Hematopoietic multipotent progenitor cell treated with erythropoietin and hydrocortisone succinate and interleukin-3 and kit ligand, for 4 days (in vitro differentiated cells): ENCODE measurements at regions not wholly inside any gene's neighbourhood (a gene's known extent, or its start where the extent isn't known, plus 50 kb on each side); places are given as distances from the start of the nearest gene placed in this dataset.
"Not testable (repeated sequence)": the region's sequence is repeated elsewhere in the genome, so short reads cannot be mapped to it uniquely, and the experiment has no call there.

Experiments used
- DNase-seq: peaks from one replicate; pipeline ENCODE4 v3.0.0-alpha.2; 2015

- DNase-seq: no peak
Measured at GRCh38 chr2:83859553-83859952, 599.5 kb downstream of the SUCLG1 start.

DNA sequence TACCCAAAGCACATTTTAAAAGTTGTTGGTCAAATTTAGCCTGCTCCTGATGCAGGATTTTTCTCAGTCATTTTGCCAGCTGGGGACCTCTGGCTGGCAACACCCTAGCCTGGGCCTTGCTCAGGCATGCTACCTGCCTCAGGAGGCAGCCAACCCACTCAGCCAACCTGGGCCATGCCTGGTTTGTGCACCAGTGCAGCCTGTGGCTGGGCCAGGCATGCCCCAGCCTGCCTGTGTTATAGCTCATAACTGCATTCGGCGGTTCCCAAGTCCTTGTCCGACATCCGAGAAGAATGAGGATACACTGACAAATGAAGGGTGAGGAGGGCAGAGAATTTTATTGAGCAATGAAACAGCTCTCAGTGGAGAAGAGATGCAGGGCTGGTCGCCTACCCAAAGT, 608.0 kb downstream of the SUCLG1 start:
- no peak for DNase-seq

DNA sequence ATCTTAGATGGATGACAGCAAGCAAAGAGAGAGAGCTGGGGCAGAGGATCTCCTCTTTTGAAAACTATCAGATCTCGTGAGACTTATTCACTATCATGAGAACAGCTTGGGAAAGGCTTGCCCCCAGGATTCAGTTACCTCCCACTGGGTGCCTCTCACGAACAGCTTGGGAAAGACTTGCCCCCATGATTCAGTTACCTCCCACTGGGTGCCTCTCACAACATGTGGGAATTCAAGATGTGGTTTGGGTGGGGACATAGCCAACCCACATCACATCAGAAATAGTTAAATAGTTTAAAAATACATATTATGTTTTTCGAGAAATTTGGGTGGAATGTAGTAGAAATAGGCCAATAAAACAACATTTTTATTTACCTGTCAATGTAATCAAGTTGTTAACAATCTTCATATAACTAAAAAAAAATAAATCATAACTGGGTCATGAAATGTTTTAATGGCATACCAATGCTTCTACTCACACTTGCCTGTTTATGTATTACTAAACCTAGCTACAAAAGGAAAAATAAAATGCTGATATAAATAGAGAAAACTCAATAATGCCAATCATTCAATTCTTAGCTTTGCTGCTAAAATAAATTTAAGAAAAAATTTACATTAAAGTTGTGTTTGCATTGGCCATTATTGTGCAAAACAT, 608.9 kb downstream of the SUCLG1 start:
- no peak for DNase-seq

DNA sequence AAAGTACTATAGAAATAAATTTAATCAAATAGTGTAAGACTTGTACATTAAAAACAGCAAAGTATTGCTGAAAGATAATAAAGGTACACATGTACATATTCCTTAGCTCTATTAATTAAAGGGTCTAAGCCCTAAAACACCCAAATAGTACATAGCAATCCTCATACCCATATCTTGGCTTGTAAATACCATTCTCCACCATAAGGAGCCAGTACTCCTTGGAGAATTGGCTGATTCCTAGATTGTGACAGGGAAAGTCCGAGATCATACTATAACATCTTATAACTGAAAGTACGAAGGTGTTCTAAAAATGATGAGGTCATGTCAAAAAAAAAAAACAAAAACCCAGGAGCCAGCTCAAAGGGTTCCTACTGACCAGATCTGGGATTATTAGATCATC, 614.6 kb downstream of the SUCLG1 start:
- DNase-seq: no peak

GRCh38 chr2:83842421-83842820, 616.7 kb downstream of the SUCLG1 start:
- no peak for DNase-seq

DNA sequence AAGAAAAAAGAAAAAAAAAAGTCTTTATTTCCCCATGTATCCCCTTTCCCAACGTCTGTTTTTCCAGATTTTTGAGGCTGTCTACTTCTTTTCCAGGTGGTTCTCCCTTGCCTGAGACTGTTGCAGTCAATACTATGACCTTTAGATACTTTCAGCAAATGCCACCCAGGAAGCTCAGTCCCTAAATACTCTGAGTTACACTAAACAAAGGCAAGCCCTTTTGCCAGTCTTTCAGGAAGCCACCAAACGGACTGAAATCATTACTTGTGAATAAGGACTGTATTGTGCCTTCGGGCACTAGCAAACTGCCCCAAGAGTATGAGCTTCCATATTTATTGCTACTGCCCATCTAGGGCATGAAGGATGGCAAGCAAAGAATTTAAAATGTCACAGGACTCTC, 621.3 kb downstream of the SUCLG1 start:
- DNase-seq: no peak

- peak; percentile 25 for DNase-seq
Measured at GRCh38 chr2:83827618-83828017, 631.5 kb downstream of the SUCLG1 start.

DNA sequence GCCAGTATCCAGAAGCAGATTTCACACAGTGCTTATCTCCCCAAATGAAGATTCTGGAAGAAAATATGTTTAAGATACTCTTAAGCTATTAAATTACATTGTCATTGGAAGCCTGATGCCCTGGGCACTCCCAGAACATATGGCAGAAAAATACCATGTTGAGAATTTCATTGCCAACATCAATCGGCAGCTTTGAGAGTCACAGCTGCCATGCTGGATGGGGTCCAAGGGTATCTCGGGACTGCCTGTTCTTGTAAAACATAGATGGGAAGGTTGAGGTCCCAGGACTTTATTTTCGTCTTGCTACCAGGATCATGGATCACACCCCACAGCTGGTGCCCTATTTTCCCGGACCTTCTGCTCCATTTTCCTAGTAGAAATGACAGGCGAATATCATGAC, 632.5 kb downstream of the SUCLG1 start:
- DNase-seq: no peak

DNA sequence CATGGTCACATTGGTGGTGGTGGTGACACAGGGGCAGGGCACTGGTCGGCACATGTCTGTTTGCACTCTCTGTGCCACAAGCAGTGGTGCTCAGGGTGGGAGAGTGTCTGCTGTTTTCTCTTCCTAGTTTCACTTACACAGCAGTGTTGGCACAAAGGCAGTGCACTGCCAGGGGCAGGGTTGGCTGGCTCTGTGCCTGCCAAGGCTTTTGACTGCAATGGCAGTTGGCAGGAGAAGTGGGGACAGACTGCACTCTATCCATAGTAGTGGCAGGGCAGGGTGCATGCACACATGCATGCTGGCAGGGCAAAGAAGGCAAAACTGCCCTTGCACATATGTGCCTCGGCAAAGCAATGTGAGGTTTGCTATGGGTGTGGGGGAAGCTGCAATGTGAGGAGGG, 635.9 kb downstream of the SUCLG1 start:
- DNase-seq: no peak

- DNase-seq: peak; percentile 60
Measured at GRCh38 chr2:83817511-83817910, 641.6 kb downstream of the SUCLG1 start.

DNA sequence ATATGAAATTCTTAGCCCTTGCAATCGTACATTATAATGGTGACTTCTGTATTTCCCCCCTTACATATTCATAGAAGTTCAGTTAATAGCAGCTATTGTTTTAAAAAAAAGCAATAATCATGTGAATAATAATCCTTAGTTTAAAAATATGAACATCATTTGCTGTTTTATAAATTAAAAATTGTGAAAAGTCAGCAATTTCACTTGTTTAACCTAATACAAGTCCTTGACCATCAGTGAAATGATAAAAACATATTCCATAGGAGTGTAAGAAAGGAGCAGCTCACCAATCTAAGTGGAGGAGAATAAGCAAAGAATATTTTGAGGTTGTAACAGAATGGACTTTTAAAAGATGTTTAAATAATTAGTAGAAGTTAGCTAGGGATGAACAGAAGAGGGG, 650.2 kb downstream of the SUCLG1 start:
- no peak for DNase-seq

DNA sequence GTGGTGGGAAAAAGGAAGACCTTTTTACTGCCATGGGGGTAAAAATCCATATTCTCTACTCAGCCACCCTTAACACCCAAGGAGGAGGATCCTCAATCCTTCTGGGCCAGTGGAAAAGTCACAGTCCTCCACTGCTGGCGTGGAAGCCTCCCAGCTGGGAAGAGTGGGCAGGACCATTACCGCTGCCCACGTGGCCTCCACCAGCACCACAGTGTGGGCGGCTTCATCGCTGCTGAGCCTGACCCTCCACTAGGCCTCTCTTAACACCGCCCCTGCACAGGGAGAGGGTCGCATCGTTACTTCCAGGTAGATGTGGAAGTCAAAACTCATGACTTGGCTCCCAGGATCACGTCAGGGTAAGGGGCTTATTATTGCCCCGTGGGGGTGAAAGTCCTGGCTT, 656.5 kb downstream of the SUCLG1 start:
- no peak for DNase-seq

DNA sequence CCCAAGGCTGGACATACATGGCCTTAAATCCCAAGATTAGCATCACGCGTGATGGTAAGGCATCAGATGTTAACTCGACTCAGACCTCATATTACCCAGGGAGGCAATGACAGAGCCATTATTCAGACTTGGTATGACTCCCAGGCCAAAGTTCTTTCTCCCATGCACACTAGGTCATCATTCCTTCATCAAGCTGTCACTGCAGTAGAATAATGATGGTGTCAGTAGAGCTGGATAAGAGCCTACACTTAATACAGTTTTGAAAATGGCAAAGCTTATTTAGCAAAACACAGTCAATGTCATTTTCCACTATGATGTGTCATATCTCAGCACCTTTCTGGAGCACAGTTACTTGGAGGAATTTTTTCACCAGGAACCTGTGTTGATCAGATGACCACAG, 663.3 kb downstream of the SUCLG1 start:
- no peak for DNase-seq

GRCh38 chr2:83790467-83790866, 668.6 kb downstream of the SUCLG1 start:
- not testable (repeated sequence) for DNase-seq

GRCh38 chr2:83789674-83790073, 669.4 kb downstream of the SUCLG1 start:
- not testable (repeated sequence) for DNase-seq

DNA sequence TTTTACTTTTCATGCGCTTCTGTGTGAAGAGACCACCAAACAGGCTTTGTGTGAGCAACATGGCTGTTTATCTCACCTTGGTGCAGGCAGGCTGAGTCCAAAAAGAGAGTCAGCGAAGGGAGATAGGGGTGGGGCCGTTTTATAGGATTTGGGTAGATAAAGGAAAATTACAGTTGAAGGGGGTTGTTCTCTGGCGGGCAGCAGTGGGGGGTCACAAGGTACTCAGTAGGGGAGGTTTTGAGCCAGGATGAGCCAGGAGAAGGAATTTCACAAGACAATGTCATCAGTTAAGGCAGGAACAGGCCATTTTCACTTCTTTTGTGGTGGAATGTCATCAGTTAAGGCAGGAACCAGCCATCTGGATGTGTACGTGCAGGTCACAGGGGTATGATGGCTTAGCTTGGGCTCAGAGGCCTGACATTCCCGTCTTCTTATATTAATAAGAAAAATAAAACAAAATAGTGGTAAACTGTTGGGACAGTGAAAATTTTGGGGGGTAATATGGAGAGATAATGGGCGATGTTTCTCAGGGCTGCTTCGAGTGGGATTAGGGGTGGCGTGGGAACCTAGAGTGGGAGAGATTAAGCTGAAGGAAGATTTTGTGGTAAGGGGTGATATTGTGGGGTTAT, 670.0 kb downstream of the SUCLG1 start:
- DNase-seq: not testable (repeated sequence)

GRCh38 chr2:83787189-83787588, 671.9 kb downstream of the SUCLG1 start:
- DNase-seq: no peak

GRCh38 chr2:83786140-83786539, 672.9 kb downstream of the SUCLG1 start:
- DNase-seq: no peak

DNA sequence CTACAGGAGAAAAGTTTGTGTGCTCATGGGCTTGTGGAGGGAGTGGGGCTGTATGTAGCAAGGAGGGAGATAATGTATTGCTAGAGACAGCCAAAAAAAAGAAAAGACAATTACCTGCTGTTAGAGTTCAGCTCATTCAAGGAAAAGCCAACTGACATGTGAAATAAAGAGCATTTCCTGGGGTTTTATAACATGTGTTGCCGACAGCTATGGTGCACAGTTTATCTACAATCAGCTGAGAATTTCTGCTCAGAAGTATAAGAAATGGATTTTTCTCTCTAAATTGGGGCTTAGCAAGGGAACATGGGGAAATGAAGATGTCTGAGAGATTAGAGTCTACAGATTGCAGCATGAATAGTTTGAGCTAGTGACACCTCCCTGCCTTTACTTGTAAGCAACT, 674.1 kb downstream of the SUCLG1 start:
- no peak for DNase-seq

DNA sequence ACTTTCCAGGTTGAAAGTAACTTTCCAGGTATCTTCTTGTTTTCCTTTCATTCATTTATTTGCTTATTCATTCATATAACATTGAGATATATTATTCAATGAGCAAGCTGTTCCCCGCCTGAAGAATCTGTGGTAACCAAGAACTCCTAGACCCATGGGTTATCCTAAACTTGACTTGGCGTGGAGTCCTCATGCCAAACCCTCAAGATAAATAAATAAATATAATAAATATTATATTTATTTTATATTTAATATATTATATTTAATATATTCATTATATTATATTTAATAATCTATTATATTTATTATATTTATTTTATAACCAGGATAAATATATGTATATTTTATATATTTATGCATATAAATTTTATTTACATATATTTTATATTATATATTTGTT, 674.8 kb downstream of the SUCLG1 start:
- DNase-seq: no peak

DNA sequence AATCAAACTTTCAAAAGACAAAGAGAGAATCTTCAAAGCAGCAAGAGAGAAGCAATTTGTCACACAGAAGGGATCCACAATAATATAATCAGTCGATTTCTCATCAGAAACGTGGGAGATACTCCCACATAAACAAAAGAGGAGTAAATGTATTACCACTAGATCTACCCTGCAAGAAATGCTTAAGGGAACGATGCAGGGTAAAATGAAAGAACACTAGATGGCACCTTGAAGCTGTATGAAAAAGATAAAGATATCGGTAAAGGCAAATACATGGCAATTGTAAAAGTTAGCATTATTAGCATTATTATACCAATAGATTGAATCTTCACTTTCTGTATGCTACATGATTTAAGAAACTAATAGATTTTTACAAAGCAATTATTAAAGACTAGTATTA, 677.0 kb downstream of the SUCLG1 start:
- DNase-seq: peak; percentile 3

GRCh38 chr2:83764447-83765005, 694.6 kb downstream of the SUCLG1 start:
- DNase-seq: no peak

- DNase-seq: no peak
Measured at GRCh38 chr2:83757329-83757728, 701.8 kb downstream of the SUCLG1 start.

- no peak for DNase-seq
Measured at GRCh38 chr2:83756219-83756618, 702.9 kb downstream of the SUCLG1 start.

GRCh38 chr2:83747141-83747540, 711.9 kb downstream of the SUCLG1 start:
- DNase-seq: no peak
